ENCODE measurements at regions not wholly inside any gene's neighbourhood (a gene's known extent, or its start where the extent isn't known, plus 50 kb on each side); places are given as distances from the start of the nearest gene placed in this dataset.

GRCh38 chr15:93524432-93524831 lies 435.4 kb upstream of the RGMA start:
- TF ChIP-seq EZH2 (IDR thresholded peaks at IDR 0.05; ENCODE audit: borderline replicate concordance, low read depth, low read length, severe bottlenecking) (no peak), CTCF (IDR thresholded peaks at IDR 0.05; ENCODE audit: borderline replicate concordance, extremely low read depth, low read length, poor library complexity, severe bottlenecking) (no peak)
